HPDE6-E6E7 (cell line): ENCODE measurements at regions not wholly inside any gene's neighbourhood (a gene's known extent, or its start where the extent isn't known, plus 50 kb on each side); places are given as distances from the start of the nearest gene placed in this dataset.
A peak's percentile ranks its signal among the peaks of the same experiment; 100 is the strongest.
"Not testable (repeated sequence)": the region's sequence is repeated elsewhere in the genome, so short reads cannot be mapped to it uniquely, and the experiment has no call there.

Experiments used
- DNase-seq: peaks from one replicate; pipeline ENCODE4 v3.0.0; 2011; ENCODE audit warnings: missing footprints; ENCODE audit errors: extremely low spot score

DNA sequence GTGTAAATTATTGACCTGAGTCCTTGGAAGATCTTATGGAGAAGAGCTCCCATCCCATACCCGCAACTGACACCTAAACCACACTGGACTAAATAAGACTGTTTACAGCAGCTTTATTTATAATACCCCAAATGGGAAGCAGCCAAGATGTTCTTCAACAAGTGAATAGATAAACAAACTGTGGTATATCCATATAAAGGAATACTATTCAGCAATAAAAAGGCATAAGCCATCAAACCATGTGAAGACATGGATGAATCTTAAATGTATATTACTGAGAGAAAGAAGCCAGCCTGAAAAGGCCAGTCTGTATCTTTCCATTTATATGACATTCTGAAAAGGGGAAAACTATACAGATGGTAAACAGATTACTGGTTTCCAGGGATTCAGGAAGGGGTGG, 212.7 kb downstream of the TPBG start:
- DNase-seq, result no peak

DNA sequence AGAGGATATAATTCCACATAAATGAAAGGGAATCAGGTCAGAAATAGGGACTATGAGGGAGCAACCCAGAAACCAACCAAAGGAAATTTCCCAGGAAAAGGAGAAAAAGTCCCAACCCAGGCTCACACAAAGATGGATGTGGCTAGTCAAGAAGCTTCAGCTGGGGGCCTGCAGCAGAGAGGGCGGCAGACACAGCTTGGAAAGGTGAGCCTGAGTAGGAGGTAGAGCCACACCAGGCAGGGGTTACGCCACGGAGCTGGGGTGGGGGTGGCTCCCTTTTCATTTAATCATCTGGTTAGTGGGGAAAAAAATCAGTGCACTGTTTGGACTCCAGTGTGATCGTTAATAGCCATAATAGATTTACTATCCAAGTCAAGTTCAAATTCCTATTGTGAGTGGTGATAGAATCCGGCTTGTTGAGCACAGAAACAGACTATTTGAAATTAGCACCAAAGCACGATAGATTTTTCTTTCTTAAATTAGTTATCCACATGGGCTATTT, 220.6 kb downstream of the TPBG start:
- DNase-seq, result no peak

DNA sequence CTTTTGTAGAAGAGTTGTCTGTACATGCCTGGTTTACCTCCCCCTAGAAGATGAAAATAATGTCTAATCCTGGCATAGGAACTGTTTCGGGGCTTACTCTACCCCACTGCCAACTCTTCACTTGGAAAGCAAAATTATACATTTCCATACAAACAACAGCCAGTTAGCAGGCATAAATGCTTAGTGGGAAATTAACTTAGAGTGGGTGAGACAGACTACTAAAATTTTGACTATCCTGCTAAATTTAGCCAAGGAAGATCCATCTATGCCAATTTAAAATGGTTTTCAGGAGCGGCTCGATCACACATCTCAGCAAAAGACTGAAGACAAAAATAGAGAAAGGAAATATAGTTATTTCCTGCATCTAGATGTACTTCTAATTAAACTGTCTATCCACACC, 221.2 kb downstream of the TPBG start:
- no peak for DNase-seq

DNA sequence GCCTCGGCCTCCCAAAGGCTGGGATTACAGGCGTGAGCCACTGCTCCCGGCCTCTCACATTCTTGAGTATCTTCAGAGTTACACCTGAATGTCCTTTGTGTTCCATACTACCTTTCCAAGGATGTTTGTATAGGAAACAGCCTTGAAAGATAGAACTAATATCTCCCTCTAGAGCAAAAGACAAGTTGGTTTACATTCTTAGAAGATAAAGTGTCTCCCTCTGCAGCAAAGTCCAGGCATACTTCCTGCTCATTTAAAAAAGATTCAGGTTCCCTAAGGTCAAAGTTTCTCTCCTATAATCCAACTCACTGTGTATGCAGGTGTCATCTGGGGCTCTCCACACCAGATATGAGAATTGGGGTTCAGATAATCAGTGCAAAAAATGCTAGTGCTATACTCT, 224.4 kb downstream of the TPBG start:
- DNase-seq, result no peak

DNA sequence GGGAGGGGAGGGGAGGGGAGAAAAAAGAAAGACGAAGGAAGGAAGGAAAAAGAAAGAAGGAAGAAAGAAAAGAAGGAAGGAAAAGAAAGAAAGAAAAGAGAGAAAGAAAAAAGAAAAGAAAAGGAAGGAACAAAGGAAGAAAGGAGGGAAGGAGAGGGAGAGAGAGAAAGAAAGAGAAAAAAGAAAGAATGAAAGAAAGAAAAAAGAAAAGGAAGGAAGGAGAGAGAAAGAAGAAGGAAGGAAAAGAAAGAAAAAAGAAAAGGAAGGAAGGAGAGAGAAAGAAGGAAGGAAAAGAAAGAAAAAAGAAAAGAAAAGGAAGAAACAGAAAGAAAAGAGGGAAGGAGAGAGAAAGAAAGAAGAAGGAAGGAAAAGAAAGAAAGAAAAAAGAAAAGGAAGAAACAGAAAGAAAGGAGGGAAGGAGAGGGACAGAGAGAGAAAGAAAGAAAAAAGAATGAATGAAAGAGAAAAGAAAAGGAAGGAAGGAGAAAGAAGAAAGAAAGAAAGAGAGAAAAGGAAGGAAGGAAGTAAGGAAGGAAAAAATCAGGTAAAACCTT, 225.3 kb downstream of the TPBG start:
- DNase-seq, result no peak

DNA sequence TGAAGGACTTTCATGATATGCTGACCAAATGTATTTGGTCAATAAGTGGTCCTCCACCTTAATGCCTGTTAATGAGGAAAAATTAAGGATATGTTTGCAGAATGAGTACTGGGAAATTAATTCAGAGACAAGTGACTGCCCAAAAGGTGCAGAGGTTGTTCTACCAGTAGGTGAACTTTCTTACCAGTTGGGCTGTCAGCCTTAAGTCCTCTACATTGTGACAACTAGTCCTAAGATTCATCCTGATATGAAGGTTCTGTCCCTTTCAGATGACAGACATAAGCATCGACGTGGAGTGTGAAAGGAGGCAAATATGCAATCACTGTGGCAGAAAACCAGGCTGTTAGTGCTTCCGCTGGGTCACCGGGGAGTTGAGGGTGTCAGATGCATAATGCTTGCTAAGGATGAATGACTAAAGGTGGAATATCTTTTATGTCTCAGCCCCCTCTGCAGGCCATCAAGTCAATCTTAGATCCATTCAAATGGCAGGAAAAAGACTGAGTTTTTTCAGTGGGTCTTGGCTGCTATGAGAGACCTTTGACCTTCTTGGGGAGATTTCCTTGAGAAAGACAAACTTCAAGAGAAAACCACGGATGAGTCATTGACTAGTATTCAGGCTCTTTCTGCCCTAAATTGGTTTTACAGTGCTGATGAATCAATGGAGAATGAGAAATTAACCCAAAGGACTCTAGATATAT, 226.0 kb downstream of the TPBG start:
- DNase-seq, result peak; percentile 27

DNA sequence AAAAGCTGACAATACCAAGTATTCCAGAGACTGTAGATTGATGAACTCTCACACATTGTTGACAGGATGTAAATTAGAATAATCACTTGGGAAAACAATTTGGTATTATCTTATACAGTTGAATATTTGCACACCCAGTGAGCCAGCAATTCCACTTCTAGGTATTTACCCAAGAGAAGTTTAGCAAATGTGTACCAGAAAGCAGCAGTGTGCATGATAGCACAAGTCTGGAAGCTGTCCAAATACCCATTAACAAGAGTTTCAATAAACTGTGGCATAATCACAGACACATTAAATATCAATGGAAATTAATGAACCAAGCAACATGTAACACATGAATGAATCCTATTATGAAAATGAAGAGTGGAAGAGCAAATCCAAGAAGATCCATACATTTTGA, 233.6 kb downstream of the TPBG start:
- no peak for DNase-seq

DNA sequence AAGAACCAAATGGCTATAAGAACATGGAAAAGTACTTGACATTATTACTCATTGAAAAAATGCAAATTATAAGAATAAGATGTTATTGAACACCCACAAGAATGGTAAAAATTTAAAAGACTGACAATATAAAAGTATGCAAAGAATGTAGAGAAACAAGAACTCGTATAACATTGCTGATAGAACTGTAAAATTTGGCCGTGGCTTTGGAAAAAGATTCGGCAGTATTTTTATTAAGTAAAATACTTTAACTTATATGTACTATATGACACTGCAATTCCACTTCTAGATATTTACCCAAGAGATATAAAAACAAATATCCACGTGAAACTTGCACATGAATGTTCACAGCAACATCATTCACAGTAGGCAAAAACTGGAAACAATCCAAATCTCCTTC, 239.2 kb downstream of the TPBG start:
- DNase-seq, result no peak

DNA sequence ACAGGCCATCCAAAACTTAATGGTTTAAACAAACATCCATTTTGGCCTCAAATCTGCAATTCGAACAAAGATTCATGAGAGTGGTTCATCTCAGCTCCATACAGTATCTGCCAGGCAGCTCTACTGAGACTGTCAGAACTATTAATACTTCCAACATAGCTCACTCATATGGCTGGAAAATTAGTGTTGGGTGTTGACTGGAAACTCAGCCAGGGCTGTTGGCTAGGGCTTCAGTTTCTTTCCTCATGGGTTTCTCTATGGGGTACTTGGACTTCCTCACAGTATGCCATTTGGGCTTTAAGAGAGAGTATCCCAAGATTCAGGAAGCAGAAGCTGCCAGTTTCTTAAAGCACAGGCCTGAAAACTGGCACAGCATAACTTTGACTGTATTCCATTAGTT, 240.3 kb downstream of the TPBG start:
- no peak for DNase-seq

DNA sequence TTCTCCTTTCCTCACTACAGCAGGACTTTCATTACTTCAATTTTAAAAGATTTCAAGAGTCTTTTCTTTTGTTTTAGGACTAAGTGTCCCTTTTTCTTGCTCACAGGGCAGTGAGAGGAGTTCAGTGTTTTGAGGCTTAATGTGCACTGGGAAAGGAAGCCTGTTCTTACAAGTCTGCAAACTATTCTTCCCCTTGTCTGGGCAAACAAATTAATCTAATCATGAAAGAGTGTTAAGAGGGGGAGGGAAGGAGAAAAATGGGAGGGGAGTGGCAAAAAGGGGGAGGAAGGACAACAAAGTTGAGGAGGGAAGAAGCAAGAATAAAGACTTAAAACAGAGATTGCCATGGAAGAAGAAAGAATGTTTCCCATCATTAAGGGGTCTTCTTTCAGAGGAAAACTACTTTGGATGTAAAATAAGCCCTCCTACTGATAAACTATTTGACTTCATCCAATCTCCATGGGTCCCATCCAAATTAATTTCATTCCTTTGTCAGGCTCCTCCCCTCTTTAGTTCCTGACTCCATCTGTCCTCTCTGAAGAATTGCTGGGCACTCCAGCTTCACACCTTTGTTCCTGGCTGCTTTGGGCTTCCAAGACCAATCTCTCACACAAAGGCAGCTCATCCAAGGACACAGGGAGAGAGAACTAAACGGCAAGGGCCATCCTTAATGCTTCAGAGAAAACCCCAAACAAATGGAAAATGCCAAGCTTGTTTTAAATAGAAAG, 244.5 kb downstream of the TPBG start:
- DNase-seq, result no peak

DNA sequence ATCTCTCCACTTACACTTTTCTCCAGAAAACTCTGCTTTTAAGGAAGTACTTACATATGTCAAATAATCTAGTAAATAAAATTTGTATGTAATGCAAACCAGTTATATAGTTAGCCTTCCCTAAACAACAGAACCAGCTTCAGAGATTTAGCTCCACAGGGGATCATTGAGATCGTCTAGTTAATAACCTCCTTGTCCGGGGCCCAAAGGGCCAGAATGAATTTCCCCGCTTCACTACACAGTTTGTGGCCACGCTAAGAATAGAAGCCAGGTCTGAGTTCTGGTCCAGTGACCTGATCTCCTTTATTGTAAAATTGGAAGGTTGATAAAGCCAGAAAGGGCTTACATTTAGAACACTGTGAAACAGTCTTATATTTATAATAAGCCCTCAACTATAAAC, 245.2 kb downstream of the TPBG start:
- no peak for DNase-seq

DNA sequence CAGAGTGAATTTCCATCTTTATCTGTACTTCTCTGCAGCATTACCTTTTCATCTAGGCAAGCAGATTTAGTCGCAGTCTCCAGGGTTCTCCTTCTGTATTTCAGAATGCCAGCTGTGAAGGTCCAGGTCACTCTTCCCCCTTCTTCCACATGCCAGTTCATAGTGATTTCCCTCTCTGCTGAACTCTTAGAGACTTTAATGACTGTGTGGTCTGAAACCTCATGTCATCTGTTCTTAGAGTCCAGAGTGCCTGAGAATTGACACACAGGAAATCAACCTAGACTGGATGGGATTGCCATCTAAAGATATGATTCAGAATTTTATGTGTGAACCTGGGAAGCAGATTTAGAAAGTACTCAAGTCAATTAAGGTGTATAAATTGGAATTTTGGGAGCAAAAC, 248.1 kb downstream of the TPBG start:
- no peak for DNase-seq

DNA sequence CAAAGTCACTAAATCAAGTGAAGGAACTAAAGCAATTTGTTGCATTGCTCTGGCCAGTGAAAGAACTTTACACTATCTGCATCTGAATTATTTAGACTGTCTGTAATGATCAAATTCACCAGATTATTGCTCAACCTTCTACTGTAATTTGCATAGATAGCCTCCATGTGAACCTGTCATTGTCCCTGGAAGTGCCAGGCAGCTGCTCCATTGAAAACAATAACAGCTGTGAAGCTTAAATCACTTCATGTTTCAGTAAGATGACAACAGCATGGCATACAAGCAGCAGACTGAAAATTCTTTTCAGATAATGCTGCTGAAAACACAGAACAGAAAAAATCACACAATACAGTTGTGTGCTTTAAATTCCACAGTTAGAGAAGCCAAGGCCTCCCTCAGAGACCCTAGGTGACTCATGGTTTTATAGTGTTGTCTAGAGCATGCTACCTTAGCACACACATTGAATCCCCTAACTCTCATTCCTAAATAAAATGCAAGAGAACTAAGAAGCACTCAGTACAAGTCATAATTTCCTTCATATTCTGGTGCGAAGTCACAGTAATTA, 248.9 kb downstream of the TPBG start:
- no peak for DNase-seq

DNA sequence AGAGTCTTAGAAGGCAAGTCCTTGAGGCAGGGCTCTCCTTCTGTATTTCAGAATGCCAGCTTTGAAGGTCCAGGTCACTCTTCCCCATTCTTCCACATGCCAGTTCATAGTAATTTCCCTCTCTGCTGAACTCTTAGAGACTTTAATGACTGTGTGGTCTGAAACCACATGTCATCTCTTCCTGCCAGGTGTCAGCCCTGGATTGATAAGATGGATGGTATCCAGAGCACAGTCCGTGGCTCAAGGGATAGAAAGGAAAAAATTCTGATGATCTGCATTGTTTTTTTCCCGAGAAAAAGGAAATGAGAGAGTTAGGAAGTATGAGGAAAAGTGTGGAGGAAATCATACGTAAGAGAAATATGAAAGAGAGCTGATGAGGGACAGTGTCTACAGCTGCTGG, 250.9 kb downstream of the TPBG start:
- no peak for DNase-seq

DNA sequence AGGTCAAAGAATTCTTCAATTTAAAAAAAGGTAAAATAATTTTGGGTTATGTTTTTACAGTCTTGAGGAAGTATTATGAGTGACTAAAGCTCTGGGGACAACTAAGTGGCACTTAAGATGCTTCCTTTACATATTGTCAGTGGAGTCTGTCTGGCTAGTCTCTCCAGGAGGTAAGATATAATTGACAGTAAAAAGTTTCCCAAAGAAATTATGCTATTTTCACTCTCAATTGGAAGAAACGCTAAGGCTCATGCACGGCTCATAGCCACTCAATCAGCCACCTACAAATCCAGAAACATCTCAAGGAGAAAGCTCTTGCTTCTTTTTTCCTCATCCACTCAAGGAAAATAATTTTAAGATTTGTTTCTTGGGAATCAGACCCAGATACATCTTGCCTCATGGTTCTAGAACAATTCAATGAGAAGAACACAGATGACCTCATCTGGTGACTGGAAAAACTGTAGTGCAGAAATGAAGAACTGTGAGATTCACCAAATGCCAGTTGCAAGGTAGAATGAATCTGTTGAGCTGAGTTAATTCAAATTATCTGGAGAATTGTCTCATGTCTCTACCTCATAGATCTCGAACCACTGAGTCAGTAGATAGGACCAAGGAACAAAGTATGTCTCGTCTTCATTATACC, 252.9 kb downstream of the TPBG start:
- no peak for DNase-seq

DNA sequence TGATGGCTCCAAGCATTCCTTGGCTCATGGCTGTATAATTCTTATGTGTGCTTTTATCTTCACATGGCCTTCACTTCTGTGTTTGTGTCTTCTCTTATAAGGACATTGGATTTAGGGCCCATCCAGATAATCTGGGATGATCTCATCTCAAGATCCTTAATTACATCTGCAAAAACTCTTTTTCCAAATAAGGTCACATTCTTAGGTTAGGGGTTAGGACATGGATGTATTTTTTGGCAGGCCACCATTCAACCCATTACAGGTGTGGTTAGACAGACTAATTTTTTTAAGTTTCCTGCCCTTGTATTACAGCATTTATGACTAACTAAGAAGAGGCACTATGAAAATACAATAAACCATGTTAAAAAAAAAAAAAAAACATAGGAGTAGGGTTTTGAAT, 254.0 kb downstream of the TPBG start:
- no peak for DNase-seq

DNA sequence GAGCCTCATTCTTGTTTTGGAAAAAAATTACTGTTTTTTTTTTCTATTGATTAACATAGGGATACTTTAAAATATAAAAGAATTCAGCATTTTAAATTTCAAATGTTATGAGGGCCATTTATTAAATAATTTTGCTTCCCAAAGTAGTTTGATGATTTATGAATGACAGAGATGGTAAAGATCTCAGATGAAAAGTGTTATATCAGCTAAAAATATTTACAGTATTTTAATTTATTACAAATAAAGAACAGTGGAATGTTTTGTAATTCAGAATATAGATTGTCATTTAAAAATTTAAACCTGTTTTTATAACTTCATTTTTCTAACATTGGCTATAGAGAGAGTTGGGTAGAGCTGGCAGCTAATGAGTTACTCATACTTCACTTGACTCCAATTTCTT, 256.0 kb downstream of the TPBG start:
- no peak for DNase-seq

DNA sequence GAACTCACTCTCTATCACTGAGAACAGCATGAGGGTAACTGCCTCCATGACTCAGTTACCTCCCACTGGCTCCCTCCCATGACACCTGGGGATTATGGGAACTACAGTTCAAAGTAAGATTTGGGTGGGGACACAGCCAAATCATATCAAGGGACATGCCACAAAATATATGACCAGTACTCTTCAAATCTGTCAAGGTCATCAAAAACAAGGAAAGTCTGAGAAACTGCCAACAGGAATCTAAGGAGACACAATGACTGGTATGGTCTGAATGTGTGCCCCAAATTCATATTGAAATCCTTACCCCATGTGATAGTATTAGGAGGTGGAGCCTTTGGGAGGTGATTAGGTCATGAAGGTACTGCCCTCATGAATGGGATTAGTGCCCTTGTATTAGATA, 258.8 kb downstream of the TPBG start:
- no peak for DNase-seq

DNA sequence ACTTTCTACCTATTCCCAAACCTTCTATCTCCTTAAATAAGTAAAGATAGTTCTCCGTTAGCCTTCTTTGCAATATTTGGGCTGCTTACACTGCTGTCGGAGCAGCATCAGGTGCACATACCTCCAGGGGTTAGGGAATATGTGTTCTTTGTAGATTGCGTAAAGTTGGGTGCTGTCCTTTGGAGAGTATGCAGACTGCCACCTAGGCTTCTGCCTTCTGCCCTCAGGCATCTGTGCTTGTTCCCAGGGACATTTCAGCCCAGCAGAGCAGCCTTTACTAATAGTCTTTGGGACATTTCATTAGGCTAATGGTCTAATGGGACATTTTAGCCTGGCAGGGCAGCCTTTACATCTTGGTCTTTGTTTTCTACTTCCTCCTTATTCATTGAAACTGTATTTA, 260.6 kb downstream of the TPBG start:
- DNase-seq, result no peak

DNA sequence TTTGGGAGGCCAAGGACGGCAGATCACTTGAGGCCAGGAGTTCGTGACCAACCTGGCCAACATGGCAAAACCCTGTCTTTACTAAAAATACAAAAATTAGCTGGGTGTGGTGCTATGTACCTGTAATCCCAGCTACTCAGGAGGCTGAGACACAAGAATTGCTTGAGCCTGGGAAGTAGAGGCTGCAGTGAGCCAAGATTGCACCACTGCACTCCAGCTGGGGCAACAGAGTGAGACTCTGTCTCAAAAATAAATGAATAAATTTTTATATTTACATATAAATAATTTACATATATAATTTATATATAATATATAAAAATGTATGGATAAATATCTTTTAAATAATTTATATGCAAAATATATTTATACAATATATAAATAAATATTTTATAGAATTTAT, 263.3 kb downstream of the TPBG start:
- not testable (repeated sequence) for DNase-seq

DNA sequence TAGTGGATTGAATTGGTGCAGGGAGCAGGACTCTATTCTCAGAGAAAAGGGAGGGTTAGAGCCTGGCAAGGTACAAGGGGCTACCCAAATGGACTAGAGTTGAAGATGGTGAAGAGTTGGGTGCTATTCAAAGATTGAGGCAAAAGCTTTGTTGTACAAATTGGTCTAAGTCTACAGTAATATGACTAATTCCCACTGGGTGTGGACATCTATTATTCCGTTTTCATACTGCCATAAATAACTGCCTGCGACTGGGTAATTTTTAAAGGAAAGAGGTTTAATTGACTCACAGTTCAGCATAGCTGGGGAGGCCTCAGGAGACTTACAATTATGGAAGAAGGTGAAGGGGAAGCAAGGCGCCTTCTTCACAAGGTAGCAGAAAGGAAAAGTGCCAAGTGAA, 266.3 kb downstream of the TPBG start:
- DNase-seq, result no peak

DNA sequence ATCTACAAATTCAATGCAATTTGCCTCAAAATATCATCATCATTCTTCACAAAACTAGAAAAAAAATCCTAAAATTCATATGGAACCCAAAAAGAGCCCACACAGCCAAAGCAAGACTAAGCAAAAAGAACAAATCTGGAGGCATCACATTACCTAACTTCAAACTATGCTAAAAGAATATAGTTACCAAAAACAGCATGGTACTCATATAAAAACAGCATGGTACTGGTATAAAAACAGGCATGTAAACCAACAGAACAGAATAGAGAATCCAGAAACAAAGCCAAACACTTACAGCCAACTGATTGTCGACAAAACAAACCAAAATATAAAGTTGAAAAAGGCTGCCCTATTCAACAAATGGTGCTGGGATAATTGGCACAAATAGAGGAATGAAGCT, 278.1 kb downstream of the TPBG start:
- DNase-seq, result no peak
